Activated CD8-positive, alpha-beta memory T cell treated with anti-CD3 and anti-CD28 coated beads for 36 hours (primary cell): ENCODE measurements at regions not wholly inside any gene's neighbourhood (a gene's known extent, or its start where the extent isn't known, plus 50 kb on each side); places are given as distances from the start of the nearest gene placed in this dataset.

Experiments
- CTCF ChIA-PET: fragments of 350-600 bp; sonication (Branson Sonifier 250); formaldehyde crosslinking; loops from one replicate; lab custom pipeline; 2021; ENCODE audit warnings: antibody characterized with exemption; lab: Charles Lee
- POLR2A ChIA-PET: fragments of 350-600 bp; sonication (Branson Sonifier 250); formaldehyde crosslinking; loops from one replicate; lab custom pipeline; 2021; ENCODE audit warnings: antibody characterized with exemption; lab: Charles Lee

- POLR2A ChIA-PET, result no interaction called here
- CTCF ChIA-PET, result no interaction called here
These were observed 62.8 kb upstream of the PLSCR4 start for GRCh38 chr3:146313746-146314111.

GRCh38 chr3:146313031-146313745, 62.3 kb upstream of the PLSCR4 start:
- ChIA-PET CTCF (no interaction called here), POLR2A (no interaction called here)

- POLR2A ChIA-PET, result no interaction called here
- CTCF ChIA-PET, result no interaction called here
These were observed 57.8 kb upstream of the PLSCR4 start for GRCh38 chr3:146308682-146309081.

GRCh38 chr3:146308222-146308621, 57.3 kb upstream of the PLSCR4 start:
- CTCF ChIA-PET, result no interaction called here
- POLR2A ChIA-PET, result no interaction called here

- ChIA-PET CTCF (no interaction called here), POLR2A (no interaction called here)
These were observed 56.5 kb upstream of the PLSCR4 start for GRCh38 chr3:146307456-146307725.

GRCh38 chr3:146306656-146307455, 56.0 kb upstream of the PLSCR4 start:
- CTCF ChIA-PET, result no interaction called here

GRCh38 chr3:146305808-146306423, 55.0 kb upstream of the PLSCR4 start:
- ChIA-PET CTCF (no interaction called here), POLR2A (no interaction called here)

More at GRCh38 chr3:146306656-146307455, 56.0 kb upstream of the PLSCR4 start:
- POLR2A ChIA-PET, result no interaction called here

- CTCF ChIA-PET, result no interaction called here
- POLR2A ChIA-PET, result no interaction called here
These were observed 49.9 kb upstream of the PLSCR4 start for GRCh38 chr3:146300768-146301167.
